GM18907 (cell line): ENCODE measurements at regions not wholly inside any gene's neighbourhood (a gene's known extent, or its start where the extent isn't known, plus 50 kb on each side); places are given as distances from the start of the nearest gene placed in this dataset.
A peak's percentile ranks its signal among the peaks of the same experiment; 100 is the strongest.

Source experiments
- ATAC-seq: cut with Tn5 transposase; IDR thresholded peaks from one replicate; pipeline ENCODE4 v1.9.1; 2021; ENCODE audit warnings: mild to moderate bottlenecking, moderate library complexity; ENCODE audit not compliant: unreplicated experiment

DNA sequence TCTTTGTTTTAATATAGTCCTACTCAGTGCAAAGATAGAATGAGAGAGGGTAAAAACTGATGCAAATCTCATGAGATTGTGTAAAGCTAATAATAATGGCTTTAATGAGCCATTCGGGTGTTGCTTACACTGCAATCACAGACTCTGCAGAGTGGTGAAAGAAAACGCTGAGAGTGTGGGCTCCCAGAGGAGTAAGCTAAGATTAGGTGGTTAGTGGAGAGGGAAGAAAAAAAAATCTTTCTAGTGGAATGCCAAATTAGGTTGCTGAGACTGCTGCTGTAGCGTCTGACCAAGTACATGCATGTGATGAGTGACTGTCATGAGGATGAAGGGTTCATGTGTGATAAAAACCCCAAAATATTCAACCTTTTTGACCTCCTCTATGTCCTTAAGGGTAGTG, 645.9 kb upstream of the ADGRL4 start:
- ATAC-seq: no peak

- ATAC-seq: no peak
Measured at GRCh38 chr1:79648126-79648525, 641.6 kb upstream of the ADGRL4 start.

DNA sequence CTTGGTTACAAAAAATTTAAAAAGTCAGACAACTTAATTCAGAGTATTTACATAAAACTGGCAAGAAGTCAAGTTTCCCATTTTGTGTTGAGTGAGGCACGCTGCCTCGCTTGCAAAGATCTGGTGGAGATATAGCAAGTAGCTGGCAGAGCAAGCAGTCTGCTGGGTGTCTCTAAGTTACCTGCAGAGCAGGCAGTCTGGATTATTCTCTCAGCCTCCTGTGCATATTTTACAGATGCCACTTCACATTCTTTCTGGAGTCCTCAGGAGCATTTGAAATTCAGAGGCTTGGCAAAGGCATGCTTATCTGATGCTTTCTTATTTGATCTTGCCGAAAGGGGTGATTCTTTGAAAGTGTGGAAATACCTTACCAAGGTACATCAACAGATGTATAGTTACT, 640.4 kb upstream of the ADGRL4 start:
- no peak for ATAC-seq

DNA sequence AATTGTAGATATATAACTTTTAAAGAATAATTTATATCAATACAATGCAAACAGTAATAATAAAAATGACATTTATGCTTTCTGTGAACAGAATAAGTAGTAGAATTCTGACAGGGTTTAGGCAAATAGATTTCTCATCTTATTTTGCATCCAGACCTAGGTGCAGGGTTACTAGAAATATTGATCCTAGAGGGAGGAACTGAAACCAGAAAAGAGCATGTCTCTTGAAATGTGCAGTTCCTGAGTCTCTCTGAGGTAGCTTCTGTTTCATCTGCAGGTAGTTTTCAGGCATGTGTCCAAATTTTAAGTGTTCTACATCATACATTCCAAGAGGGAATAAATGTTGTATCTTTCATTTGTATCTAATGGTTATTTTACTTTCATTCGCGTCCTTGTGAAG, 631.9 kb upstream of the ADGRL4 start:
- ATAC-seq: peak; percentile 100

DNA sequence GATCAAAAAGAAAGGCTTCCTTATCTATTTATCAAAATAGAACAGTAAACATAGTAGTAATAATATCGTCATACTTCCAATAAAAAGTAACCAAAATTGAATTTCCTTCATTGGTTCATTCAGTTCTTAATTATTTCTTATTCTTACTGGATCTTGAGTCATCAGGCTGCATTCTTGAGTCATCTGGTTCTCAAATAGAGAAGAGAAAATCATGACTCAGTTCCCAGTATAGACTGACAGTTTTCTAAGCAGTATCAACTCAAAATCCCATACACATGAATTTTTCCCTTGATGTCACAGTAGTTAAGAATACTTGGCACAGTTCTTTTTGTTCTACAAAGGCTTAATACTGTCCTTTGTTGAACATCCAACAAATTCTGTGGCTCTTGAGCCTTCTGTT, 626.9 kb upstream of the ADGRL4 start:
- ATAC-seq: no peak

DNA sequence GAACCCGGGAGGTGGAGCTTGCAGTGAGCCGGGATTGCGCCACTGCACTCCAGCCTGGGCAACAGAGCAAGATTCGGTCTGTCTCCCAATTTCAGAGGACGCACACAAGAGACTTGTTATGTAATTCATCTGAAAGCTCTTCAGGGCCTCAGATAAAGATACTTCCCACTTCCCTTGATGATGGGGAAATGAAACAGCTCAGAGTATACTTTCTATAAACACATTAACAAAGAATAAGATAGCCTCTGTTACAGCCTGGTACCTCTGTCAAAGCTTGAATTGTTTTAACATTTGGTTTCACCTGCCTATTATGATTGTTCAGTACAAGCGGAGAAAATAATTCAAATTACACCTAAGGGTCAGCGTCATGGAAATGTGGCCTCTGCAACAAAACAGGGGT, 622.9 kb upstream of the ADGRL4 start:
- ATAC-seq: no peak

DNA sequence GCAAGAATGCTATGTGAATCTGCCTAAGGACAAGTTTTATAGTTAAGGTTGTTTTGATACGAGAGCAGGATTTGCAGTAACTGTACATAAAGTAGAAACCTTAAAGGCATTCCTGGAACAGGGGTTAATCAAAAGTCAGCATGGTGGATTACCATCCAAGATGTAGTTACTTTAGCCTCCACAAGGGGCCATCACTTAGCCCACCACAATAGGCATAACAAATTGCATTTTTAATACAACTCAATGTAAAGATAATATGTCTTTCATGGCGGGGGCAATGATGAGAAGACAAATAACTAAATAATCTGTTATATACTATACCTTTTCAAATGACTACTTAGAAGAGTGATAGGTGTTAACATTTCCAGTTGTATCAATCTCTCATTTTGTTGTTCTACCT, 611.2 kb upstream of the ADGRL4 start:
- ATAC-seq: no peak

DNA sequence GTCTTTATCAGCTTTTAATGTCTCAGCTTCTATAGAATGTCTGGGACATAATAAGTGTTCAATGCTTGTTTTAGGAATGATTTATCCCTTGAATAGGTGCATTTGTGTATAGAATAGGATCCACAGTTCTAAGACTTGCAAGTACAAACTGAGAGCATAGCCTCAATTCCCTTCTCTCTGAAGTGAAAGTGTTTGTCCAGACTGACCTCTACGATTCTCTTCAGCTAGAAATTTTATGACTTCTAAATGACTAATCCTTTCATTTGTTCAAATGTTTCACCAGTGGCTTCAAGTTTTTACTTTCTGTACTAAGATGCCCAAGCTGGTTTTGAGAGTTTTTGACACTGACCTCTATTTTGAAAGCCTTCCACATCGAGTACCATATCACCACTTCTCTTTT, 608.2 kb upstream of the ADGRL4 start:
- no peak for ATAC-seq

GRCh38 chr1:79614106-79614505, 607.6 kb upstream of the ADGRL4 start:
- ATAC-seq: no peak

DNA sequence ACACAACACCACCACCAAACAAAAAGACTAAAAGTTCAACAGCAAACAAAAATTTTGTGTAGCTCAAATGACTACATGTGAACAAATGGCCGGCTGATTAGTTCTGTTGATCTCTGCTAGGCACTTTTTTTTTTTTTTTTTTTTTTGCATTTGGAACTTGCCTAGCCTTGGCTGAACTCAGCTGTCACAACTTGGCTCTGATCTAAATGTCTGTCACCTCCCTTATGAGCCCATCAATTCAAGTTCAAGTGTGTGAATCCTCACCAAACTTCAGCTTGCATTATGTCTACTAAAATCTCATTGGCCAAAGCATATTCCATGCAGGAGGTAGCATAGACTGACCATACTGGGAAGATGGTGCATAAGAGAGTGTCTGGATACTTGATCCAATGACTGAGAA, 606.5 kb upstream of the ADGRL4 start:
- ATAC-seq: no peak

DNA sequence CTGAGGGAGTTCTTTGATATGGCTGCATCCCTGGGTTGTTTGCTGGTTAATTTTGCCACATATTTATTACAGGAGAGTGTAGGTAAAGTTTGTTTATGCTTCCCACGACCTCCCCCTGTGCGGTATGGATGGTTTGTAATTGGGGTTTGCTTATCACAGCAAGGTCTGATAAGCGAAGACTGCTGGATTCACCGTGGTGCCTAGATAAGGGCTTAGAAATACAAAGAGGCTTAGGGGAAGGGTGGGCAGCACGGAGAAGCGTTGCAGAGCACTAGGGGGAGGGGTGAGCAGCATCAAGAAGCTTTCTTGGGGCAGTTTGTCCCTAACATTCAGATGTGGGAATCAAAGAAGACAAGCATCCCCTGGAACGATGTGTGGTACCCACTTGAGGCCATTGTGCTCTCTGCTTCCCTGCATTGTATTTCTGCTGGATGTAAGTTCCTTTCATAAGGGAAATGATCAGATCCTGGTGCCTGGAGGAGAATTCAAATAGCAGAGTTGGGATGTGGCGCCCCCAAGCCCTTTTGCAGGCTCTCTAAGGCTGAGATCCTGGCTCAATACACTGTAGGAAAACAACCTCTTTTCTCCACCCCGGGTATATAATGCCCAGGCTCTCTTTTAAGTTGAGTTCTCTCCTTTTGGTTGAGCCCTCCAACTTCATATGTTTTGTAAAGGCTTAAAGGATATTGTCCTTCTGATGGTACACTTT, 598.1 kb upstream of the ADGRL4 start:
- ATAC-seq: no peak

GRCh38 chr1:79603843-79604242, 597.3 kb upstream of the ADGRL4 start:
- no peak for ATAC-seq

GRCh38 chr1:79599257-79599656, 592.7 kb upstream of the ADGRL4 start:
- ATAC-seq: no peak

GRCh38 chr1:79595931-79596330, 589.4 kb upstream of the ADGRL4 start:
- no peak for ATAC-seq

- no peak for ATAC-seq
Measured at GRCh38 chr1:79594121-79594698, 587.7 kb upstream of the ADGRL4 start.

GRCh38 chr1:79592707-79593106, 586.2 kb upstream of the ADGRL4 start:
- ATAC-seq: no peak

- no peak for ATAC-seq
Measured at GRCh38 chr1:79588719-79589118, 582.2 kb upstream of the ADGRL4 start.

GRCh38 chr1:79587229-79587628, 580.7 kb upstream of the ADGRL4 start:
- ATAC-seq: no peak

- ATAC-seq: no peak
Measured at GRCh38 chr1:79585801-79586200, 579.3 kb upstream of the ADGRL4 start.

GRCh38 chr1:79575424-79575823, 568.9 kb upstream of the ADGRL4 start:
- ATAC-seq: no peak

DNA sequence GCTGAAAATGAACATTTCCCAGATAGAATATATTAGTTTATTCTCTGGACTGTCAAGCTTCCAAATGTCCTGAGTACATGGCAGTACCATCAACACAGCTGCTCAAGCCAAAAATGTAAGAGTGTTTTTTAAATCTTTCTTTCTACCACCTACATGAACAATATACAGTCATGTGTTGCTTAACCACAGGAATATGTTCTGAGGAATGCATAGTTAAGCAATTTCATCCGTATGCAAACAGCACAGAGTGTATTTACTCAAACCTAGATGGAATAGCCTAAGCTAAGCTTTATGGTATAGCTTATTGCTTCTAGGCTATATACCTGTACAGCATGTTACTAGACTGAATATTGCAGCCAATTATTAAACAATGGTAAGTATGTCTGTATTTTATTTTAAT, 561.9 kb upstream of the ADGRL4 start:
- ATAC-seq: no peak

DNA sequence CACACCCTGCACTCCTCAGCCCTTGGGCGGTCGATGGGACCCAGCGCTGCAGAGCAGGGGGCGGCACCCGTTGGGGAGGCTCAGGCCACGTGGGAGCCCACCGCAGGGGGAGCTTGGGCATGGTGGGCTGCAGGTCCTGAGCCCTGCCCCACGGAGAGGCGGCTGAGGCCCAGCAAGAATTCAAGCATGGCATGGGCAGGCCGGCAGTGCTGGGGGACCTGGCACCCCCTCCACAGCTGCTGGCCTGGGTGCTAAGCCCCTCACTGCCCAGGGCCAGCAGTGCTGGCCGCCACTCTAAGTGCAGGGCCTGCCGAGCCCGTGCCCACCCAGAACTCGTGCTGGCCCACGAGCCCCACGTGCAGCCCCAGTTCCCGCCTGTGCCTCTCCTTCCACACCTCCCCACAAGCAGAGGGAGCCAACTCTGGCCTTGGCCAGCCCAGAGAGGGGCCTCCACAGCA, 555.0 kb upstream of the ADGRL4 start:
- ATAC-seq: no peak

DNA sequence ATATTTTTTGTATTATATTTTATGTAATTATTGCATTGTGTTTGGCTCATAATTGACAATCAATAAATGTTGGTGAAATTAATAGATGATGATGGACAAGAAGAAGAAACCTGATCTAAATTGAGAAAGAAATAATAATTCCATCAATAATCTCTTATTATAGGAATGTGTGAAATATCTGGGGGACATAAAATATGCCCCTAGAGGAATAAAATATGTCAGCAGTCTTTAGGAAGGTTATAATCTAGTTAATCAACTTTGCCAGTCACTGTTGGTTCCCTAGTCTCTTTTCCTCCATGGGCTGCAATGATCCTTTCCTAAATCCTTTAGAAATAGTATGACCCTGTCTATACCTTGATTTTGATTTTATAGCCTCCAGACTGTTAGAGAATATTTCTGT, 549.7 kb upstream of the ADGRL4 start:
- no peak for ATAC-seq
